Retina (tissue), 1 donor: ENCODE measurements at regions not wholly inside any gene's neighbourhood (a gene's known extent, or its start where the extent isn't known, plus 50 kb on each side); places are given as distances from the start of the nearest gene placed in this dataset.

Experiments used
- DNase-seq: peaks from one replicate; pipeline ENCODE4 v3.0.0-alpha.2; 2016

- DNase-seq = no peak
Measured at GRCh38 chr4:159445692-159446091, 342.8 kb downstream of the RAPGEF2 start.

- peak; percentile 71 for DNase-seq
Measured at GRCh38 chr4:159446266-159446976, 343.5 kb downstream of the RAPGEF2 start.

- no peak for DNase-seq
Measured at GRCh38 chr4:159447296-159447695, 344.4 kb downstream of the RAPGEF2 start.

- DNase-seq = no peak
Measured at GRCh38 chr4:159451006-159451405, 348.1 kb downstream of the RAPGEF2 start.

- no peak for DNase-seq
Measured at GRCh38 chr4:159455675-159456237, 352.9 kb downstream of the RAPGEF2 start.

- DNase-seq = no peak
Measured at GRCh38 chr4:159460371-159460770, 357.5 kb downstream of the RAPGEF2 start.

GRCh38 chr4:159463235-159463634 is 360.4 kb downstream of the RAPGEF2 start:
- DNase-seq = no peak

- DNase-seq = no peak
Measured at GRCh38 chr4:159464302-159464701, 361.4 kb downstream of the RAPGEF2 start.

GRCh38 chr4:159476886-159477285 is 374.0 kb downstream of the RAPGEF2 start:
- no peak for DNase-seq

GRCh38 chr4:159480826-159481225 is 377.9 kb downstream of the RAPGEF2 start:
- DNase-seq = no peak

- no peak for DNase-seq
Measured at GRCh38 chr4:159481936-159482335, 379.1 kb downstream of the RAPGEF2 start.

- no peak for DNase-seq
Measured at GRCh38 chr4:159483110-159483781, 380.4 kb downstream of the RAPGEF2 start.

- no peak for DNase-seq
Measured at GRCh38 chr4:159483782-159484741, 381.2 kb downstream of the RAPGEF2 start.

- DNase-seq = no peak
Measured at GRCh38 chr4:159484864-159485263, 382.0 kb downstream of the RAPGEF2 start.

GRCh38 chr4:159487284-159487747 is 384.4 kb downstream of the RAPGEF2 start:
- peak; percentile 72 for DNase-seq

GRCh38 chr4:159489646-159490045 is 386.8 kb downstream of the RAPGEF2 start:
- DNase-seq = no peak

- DNase-seq = no peak
Measured at GRCh38 chr4:159495515-159496236, 392.8 kb downstream of the RAPGEF2 start.

GRCh38 chr4:159496248-159496647 is 393.4 kb downstream of the RAPGEF2 start:
- no peak for DNase-seq

GRCh38 chr4:159497936-159498335 is 395.1 kb downstream of the RAPGEF2 start:
- no peak for DNase-seq

GRCh38 chr4:159498446-159499115 is 395.7 kb downstream of the RAPGEF2 start:
- DNase-seq = no peak

GRCh38 chr4:159500861-159501260 is 398.0 kb downstream of the RAPGEF2 start:
- no peak for DNase-seq
